IMR-90 (cell line): ENCODE measurements at regions not wholly inside any gene's neighbourhood (a gene's known extent, or its start where the extent isn't known, plus 50 kb on each side); places are given as distances from the start of the nearest gene placed in this dataset.

Experiments used
- ATAC-seq: fragments of 200-7000 bp; cut with Tn5 transposase; 2 replicates; pipeline ENCODE4 v1.9.1; 2020; ENCODE audit warnings: low read depth, mild to moderate bottlenecking, moderate library complexity
- BruUV-seq: library from RNA; stranded (reverse); fragments of 400-500 nt; replicated peaks from 2 replicates; lab custom pipeline; 2021; lab: Mats Ljungman, UMichigan
- CTCF ChIA-PET: fragments of 300-600 bp; formaldehyde crosslinking; extraction: SDS; loops from one replicate; lab custom pipeline; 2021; ENCODE audit warnings: antibody characterized with exemption; lab: Yijun Ruan, JAX
- POLR2A ChIA-PET: fragments of 300-600 bp; sonication (Branson Sonifier 250); formaldehyde crosslinking; loops from one replicate; lab custom pipeline; 2022; ENCODE audit warnings: antibody characterized with exemption; ENCODE audit not compliant: unreplicated experiment; lab: Charles Lee
- DNase-seq: peaks from one replicate; pipeline ENCODE4 v3.0.0; 2013
- H2AFZ ChIP-seq: replicated peaks from 2 replicates; pipeline ENCODE3; 2013; ENCODE audit warnings: low read length, mild to moderate bottlenecking; ENCODE audit not compliant: poor library complexity
- H2AK5ac ChIP-seq: 2 replicates; pipeline ENCODE4 v1.6.1; 2013; ENCODE audit warnings: low read depth, low read length, inconsistent platforms
- H2AK9ac ChIP-seq: replicated peaks from 2 replicates; pipeline ENCODE3; 2013; ENCODE audit warnings: mild to moderate bottlenecking, low read depth, low read length, moderate library complexity; ENCODE audit not compliant: poor library complexity
- H2BK120ac ChIP-seq: 2 replicates; pipeline ENCODE4 v1.6.1; 2013; ENCODE audit warnings: low read depth, low read length, inconsistent platforms
- H2BK15ac ChIP-seq: 3 replicates; pipeline ENCODE4 v1.6.1; 2013; ENCODE audit warnings: low read depth, low read length, inconsistent platforms
- H2BK20ac ChIP-seq: 2 replicates; pipeline ENCODE4 v1.6.1; 2013; ENCODE audit warnings: low read depth, mild to moderate bottlenecking, inconsistent platforms, low read length, moderate library complexity
- H2BK5ac ChIP-seq: 2 replicates; pipeline ENCODE4 v1.6.1; 2013; ENCODE audit warnings: mild to moderate bottlenecking, low read depth, low read length, inconsistent platforms; ENCODE audit not compliant: poor library complexity, severe bottlenecking
- H3K14ac ChIP-seq: replicated peaks from 2 replicates; pipeline ENCODE4 v1.6.1; 2013; ENCODE audit warnings: low read depth, low read length, inconsistent platforms
- H3K18ac ChIP-seq: 2 replicates; pipeline ENCODE4 v1.6.1; 2013; ENCODE audit warnings: low read depth, low read length, control low read depth
- H3K23ac ChIP-seq: 2 replicates; pipeline ENCODE4 v1.6.1; 2013; ENCODE audit warnings: low read depth, low read length, inconsistent platforms
- H3K27ac ChIP-seq: 2 replicates; pipeline ENCODE4 v1.5.1; 2013; ENCODE audit warnings: mild to moderate bottlenecking, control low read depth, low read length; ENCODE audit not compliant: insufficient read depth
- H3K27me3 ChIP-seq: 2 replicates; pipeline ENCODE4 v1.6.1; 2013; ENCODE audit warnings: low read length; ENCODE audit not compliant: control insufficient read depth, insufficient read depth
- H3K36me3 ChIP-seq: 2 replicates; pipeline ENCODE4 v1.6.1; 2013; ENCODE audit warnings: low read length, mixed read lengths; ENCODE audit not compliant: control insufficient read depth, insufficient read depth
- H3K4ac ChIP-seq: 2 replicates; pipeline ENCODE4 v1.6.1; 2013; ENCODE audit warnings: low read depth, low read length, inconsistent platforms
- H3K4me1 ChIP-seq: 2 replicates; pipeline ENCODE4 v1.6.1; 2013; ENCODE audit warnings: low read length, mixed read lengths; ENCODE audit not compliant: control insufficient read depth, insufficient read depth
- H3K4me2 ChIP-seq: 2 replicates; pipeline ENCODE4 v1.6.1; 2013; ENCODE audit warnings: low read depth, mild to moderate bottlenecking, control low read depth, low read length, moderate library complexity
- H3K4me3 ChIP-seq: 2 replicates; pipeline ENCODE4 v1.5.1; 2013; ENCODE audit warnings: low read depth, mild to moderate bottlenecking, control low read depth, low read length, moderate library complexity; ENCODE audit not compliant: insufficient read depth
- H3K56ac ChIP-seq: 2 replicates; pipeline ENCODE4 v1.6.1; 2013; ENCODE audit warnings: low read length, inconsistent platforms; ENCODE audit not compliant: insufficient read depth; ENCODE audit errors: extremely low read depth
- H3K79me1 ChIP-seq, 2 experiments: 2 replicates each; pipeline ENCODE4 v1.6.1; 2013; ENCODE audit warnings: low read length in 2 of 2, inconsistent platforms in 1 of 2, low read depth in 1 of 2
- H3K9ac ChIP-seq: 2 replicates; pipeline ENCODE4 v1.6.1; 2013; ENCODE audit warnings: low read depth, low read length, control low read depth
- H3K9me1 ChIP-seq: 2 replicates; pipeline ENCODE4 v1.6.1; 2013; ENCODE audit warnings: low read length, inconsistent platforms; ENCODE audit not compliant: insufficient read depth
- H3K9me3 ChIP-seq: 2 replicates; pipeline ENCODE4 v1.6.1; 2013; ENCODE audit warnings: low read length; ENCODE audit not compliant: control insufficient read depth, insufficient read depth
- H4K20me1 ChIP-seq: 2 replicates; pipeline ENCODE4 v1.6.1; 2013; ENCODE audit warnings: low read length, inconsistent platforms; ENCODE audit not compliant: insufficient read depth
- H4K5ac ChIP-seq: 2 replicates; pipeline ENCODE4 v1.6.1; 2013; ENCODE audit warnings: mild to moderate bottlenecking, low read depth, low read length, control low read depth
- H4K8ac ChIP-seq, 2 experiments: 2 replicates each; pipeline ENCODE4 v1.6.1; 2013; ENCODE audit warnings: low read depth in 2 of 2, low read length in 2 of 2, control low read depth in 1 of 2, inconsistent platforms in 1 of 2
- H4K91ac ChIP-seq: 2 replicates; pipeline ENCODE4 v1.6.1; 2013; ENCODE audit warnings: low read depth, low read length, inconsistent platforms; ENCODE audit not compliant: insufficient read depth
- CHD1 ChIP-seq: IDR thresholded peaks from 2 replicates; pipeline ENCODE4 v1.6.1; 2012; ENCODE audit warnings: low read depth, low read length, improper control_type of control experiment
- MXI1 ChIP-seq: IDR thresholded peaks from 2 replicates; pipeline ENCODE4 v1.6.1; 2012; ENCODE audit warnings: low read depth, mild to moderate bottlenecking, low read length, moderate library complexity, borderline replicate concordance
- WGBS, 2 experiments: methylation state at CpG; one replicate each; pipeline versions ENCODE4 v1.1.5 to v1.1.7; 2013; ENCODE audit warnings: missing lambda C conversion rate in 2 of 2; ENCODE audit not compliant: insufficient read length in 1 of 2; ENCODE audit errors: extremely low coverage in 2 of 2; 5-methylcytosine and 5-hydroxymethylcytosine counted together
- dilution Hi-C: fragments of 300-500 bp; cut with HindIII; formaldehyde crosslinking; loops from one replicate; pipeline ENCODE4 v1.14.3; 2018; ENCODE audit warnings: low sequenced_read_pairs; ENCODE audit not compliant: unreplicated experiment
- in situ Hi-C: fragments of 300-500 bp; cut with MboI; formaldehyde crosslinking; loops from 3 replicates; pipeline ENCODE4 v1.14.3; 2019; ENCODE audit warnings: low sequenced_read_pairs, inconsistent platforms, mixed read lengths
- intact Hi-C: fragments of 100-400 bp; cut with micrococcal nuclease; formaldehyde crosslinking; loops from 2 replicates; pipeline ENCODE4 v1.10.0; 2022
- TF ChIP-seq, protein P1 (sequence below): fragments of 150-350 bp; IDR thresholded peaks from 2 replicates; pipeline ENCODE4 v1.6.1; 2016; ENCODE audit warnings: low read depth, mild to moderate bottlenecking, low read length, moderate library complexity, borderline replicate concordance

DNA sequence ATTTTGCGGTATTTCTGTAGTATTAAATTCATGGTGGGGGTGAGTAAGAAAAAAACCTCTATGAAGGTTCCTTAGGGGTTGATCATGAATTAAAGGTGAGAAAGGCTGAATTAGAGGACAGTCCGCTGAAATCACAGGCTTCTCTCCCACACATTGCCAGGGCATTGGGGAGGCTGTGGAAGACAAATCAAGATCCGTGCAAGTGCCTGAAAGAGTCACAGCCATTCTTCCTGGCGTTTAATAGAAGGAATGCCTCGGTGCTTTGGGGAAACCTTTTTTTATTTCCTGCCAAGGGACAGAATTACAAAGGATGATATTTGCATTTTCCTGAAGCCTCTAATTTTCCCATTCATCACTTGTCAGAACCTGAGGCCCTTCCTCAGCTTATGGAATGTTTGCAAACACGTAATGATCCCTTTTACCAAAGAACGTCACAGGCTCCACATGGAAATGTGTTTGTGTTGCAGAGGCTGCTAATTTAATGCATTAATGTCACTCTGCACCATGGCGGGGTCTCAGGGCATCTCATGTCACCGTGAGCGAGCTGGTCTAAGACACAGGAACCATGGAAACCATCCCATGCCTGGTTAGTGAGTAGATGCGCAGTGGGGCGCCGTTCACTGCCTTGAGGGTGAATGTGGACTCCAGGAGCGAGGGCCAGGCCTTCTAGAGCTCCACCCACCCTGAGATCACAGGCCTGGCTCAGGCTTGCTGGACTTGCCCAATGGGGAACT is 185.9 kb upstream of the SULF2 start:
- H3K4me3 ChIP-seq: no peak overlapping the region
- H3K27ac ChIP-seq: no peak overlapping the region
- H2BK20ac ChIP-seq: no peak overlapping the region
- no peak overlapping the region for H2AK5ac ChIP-seq
- ChIA-PET CTCF (no interaction called here), POLR2A (no interaction called here)
- H3K23ac ChIP-seq: no peak overlapping the region
- dilution Hi-C loops: no loop called here
- H3K4me2 ChIP-seq: no peak overlapping the region
- no peak overlapping the region for H4K5ac ChIP-seq
- intact Hi-C loops: no loop called here
- in situ Hi-C loops: no loop called here
- H2BK120ac ChIP-seq: no peak overlapping the region
- no TSS peak for BruUV-seq
- H3K4ac ChIP-seq: no peak overlapping the region
- no peaks in the 10 kb centered on the region for H3K9me1 ChIP-seq
- no peak overlapping the region for H4K91ac ChIP-seq
- H3K4me1 ChIP-seq: no peaks in the 10 kb centered on the region
- H2AK9ac ChIP-seq: no peak overlapping the region
- H3K27me3 ChIP-seq: no peaks in the 10 kb centered on the region; the same call in 1 of the 2 replicates
- H3K9ac ChIP-seq: no peak overlapping the region
- no peak overlapping the region for H4K8ac ChIP-seq
- ATAC-seq (no peak), DNase-seq (no peak)
- H2BK5ac ChIP-seq: no peak overlapping the region
- no peaks in the 10 kb centered on the region for H3K9me3 ChIP-seq
- no peak overlapping the region for H2BK15ac ChIP-seq
- no peak overlapping the region for H3K14ac ChIP-seq
- WGBS, 2 experiments: 63% methylated on average over 3 of the region's 14 CpGs; no CpG with 5 or more reads in 1 of the 2 experiments
- no peaks in the 10 kb centered on the region for H3K79me1 ChIP-seq
- no peak overlapping the region for H3K56ac ChIP-seq
- no peak overlapping the region for H2AFZ ChIP-seq
- no peak for TF ChIP-seq CHD1
- TF ChIP-seq, protein P1, sequence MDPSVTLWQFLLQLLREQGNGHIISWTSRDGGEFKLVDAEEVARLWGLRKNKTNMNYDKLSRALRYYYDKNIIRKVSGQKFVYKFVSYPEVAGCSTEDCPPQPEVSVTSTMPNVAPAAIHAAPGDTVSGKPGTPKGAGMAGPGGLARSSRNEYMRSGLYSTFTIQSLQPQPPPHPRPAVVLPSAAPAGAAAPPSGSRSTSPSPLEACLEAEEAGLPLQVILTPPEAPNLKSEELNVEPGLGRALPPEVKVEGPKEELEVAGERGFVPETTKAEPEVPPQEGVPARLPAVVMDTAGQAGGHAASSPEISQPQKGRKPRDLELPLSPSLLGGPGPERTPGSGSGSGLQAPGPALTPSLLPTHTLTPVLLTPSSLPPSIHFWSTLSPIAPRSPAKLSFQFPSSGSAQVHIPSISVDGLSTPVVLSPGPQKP: no peak
- TF ChIP-seq MXI1: no peak
- no peak overlapping the region for H3K18ac ChIP-seq
- H4K20me1 ChIP-seq: no peaks in the 10 kb centered on the region
- no peaks in the 10 kb centered on the region for H3K36me3 ChIP-seq
